ENCODE measurements at regions not wholly inside any gene's neighbourhood (a gene's known extent, or its start where the extent isn't known, plus 50 kb on each side); places are given as distances from the start of the nearest gene placed in this dataset.

- Histone ChIP-seq H3K4me1 (ENCODE audit: control insufficient read depth in 4 of 4, insufficient read depth in 4 of 4, low read length in 3 of 4) (no peaks in the 10 kb centered on the region), H3K27ac (ENCODE audit: low read depth in 1 of 2, low read length in 2 of 2) (no peak overlapping the region), H3K36me3 (ENCODE audit: control insufficient read depth in 4 of 4, insufficient read depth in 3 of 4, low read depth in 1 of 4, low read length in 3 of 4) (no peaks in the 10 kb centered on the region), H3K9me3 (ENCODE audit: control insufficient read depth in 4 of 4, low read length in 3 of 4) (no peaks in the 10 kb centered on the region), H3K4me3 (ENCODE audit: low read depth in 1 of 3, low read length in 3 of 3) (no peak overlapping the region), H3K27me3 (ENCODE audit: control insufficient read depth in 4 of 4, insufficient read depth in 4 of 4, low read length in 3 of 4) (peaks cover 0 to 2% (median 0%) of the 10 kb centered on the region in 4 donors), H3K9ac (ENCODE audit: low read depth in 1 of 2, low read length in 2 of 2) (no peak overlapping the region)
- DNase-seq (ENCODE audit: low spot score), result no peak
- TF ChIP-seq REST (IDR thresholded peaks at IDR 0.05) (no peak), JUND (IDR thresholded peaks at IDR 0.05) (no peak), RAD21 (IDR thresholded peaks at IDR 0.05) (no peak), HNF4A (conservative IDR thresholded peaks at IDR 0.05) (no peak), ATF3 (IDR thresholded peaks at IDR 0.05) (no peak), HNF4G (IDR thresholded peaks at IDR 0.05) (no peak), FOXA2 (IDR thresholded peaks at IDR 0.05) (no peak), MAX (IDR thresholded peaks at IDR 0.05) (no peak), YY1 (IDR thresholded peaks at IDR 0.05) (no peak), CTCF (IDR thresholded peaks at IDR 0.05; ENCODE audit: low read depth, low read length, missing input control) (no peak), ZBTB33 (IDR thresholded peaks at IDR 0.05) (no peak)
- 70% methylated on average over 3 of the region's 3 CpGs for WGBS
Observed at GRCh38 chr1:106677181-106677580, 379.3 kb upstream of the PRMT6 start.

GRCh38 chr1:106677721-106678120 lies 378.8 kb upstream of the PRMT6 start:
- no peak overlapping the region for H3K4me3 ChIP-seq (ENCODE audit: low read depth in 1 of 3, low read length in 3 of 3)
- DNase-seq (ENCODE audit: low spot score), result no peak
- H3K9me3 ChIP-seq (ENCODE audit: control insufficient read depth in 4 of 4, low read length in 3 of 4), result no peaks in the 10 kb centered on the region
- H3K36me3 ChIP-seq (ENCODE audit: control insufficient read depth in 4 of 4, insufficient read depth in 3 of 4, low read depth in 1 of 4, low read length in 3 of 4), result no peaks in the 10 kb centered on the region
- no peak overlapping the region for H3K27ac ChIP-seq (ENCODE audit: low read depth in 1 of 2, low read length in 2 of 2)
- H3K4me1 ChIP-seq (ENCODE audit: control insufficient read depth in 4 of 4, insufficient read depth in 4 of 4, low read length in 3 of 4), result no peaks in the 10 kb centered on the region
- no peak for TF ChIP-seq HNF4G (IDR thresholded peaks at IDR 0.05)
- H3K9ac ChIP-seq (ENCODE audit: low read depth in 1 of 2, low read length in 2 of 2), result no peak overlapping the region
- WGBS, result 46% methylated on average over 3 of the region's 3 CpGs
- H3K27me3 ChIP-seq (ENCODE audit: control insufficient read depth in 4 of 4, insufficient read depth in 4 of 4, low read length in 3 of 4), result peaks cover 0 to 2% (median 0%) of the 10 kb centered on the region in 4 donors

All from liver (tissue), 8 donors.